ENCODE measurements at regions not wholly inside any gene's neighbourhood (a gene's known extent, or its start where the extent isn't known, plus 50 kb on each side); places are given as distances from the start of the nearest gene placed in this dataset.
"Not testable (repeated sequence)": the region's sequence is repeated elsewhere in the genome, so short reads cannot be mapped to it uniquely, and the experiment has no call there.

- no peak for DNase-seq
These were observed 310.1 kb upstream of the DIO3 start for GRCh38 chr14:101250948-101251811.

DNA sequence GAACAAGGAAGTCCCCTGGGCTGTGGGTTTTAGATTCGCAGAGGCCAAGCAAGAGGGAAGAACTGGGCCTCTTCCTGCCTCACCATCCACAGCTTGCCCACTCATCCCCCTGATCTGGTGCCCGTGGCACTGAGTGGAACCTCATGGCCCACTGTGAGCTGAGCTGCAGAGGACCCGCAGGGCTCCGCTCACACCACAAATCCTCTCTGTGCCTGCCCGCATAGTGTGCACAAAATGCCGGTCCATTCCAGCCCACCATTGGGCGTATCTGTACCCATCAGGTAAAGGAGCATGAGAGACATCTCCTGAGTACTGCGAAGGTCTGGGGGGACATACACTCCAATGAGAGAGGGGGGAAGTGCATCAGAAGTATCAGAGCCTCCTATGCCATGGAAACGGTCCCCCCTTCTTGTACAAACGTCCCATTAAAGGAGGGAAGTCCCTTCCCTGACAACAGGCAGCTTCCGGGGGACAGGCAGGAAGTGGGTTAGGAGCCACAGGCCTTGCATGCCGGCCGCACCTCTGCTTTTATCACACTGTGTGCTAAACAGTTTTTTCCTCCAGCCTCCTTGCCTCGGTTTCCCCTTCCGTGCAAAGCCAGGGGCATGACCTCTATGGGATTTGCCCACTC, 309.4 kb upstream of the DIO3 start:
- no peak for DNase-seq

DNA sequence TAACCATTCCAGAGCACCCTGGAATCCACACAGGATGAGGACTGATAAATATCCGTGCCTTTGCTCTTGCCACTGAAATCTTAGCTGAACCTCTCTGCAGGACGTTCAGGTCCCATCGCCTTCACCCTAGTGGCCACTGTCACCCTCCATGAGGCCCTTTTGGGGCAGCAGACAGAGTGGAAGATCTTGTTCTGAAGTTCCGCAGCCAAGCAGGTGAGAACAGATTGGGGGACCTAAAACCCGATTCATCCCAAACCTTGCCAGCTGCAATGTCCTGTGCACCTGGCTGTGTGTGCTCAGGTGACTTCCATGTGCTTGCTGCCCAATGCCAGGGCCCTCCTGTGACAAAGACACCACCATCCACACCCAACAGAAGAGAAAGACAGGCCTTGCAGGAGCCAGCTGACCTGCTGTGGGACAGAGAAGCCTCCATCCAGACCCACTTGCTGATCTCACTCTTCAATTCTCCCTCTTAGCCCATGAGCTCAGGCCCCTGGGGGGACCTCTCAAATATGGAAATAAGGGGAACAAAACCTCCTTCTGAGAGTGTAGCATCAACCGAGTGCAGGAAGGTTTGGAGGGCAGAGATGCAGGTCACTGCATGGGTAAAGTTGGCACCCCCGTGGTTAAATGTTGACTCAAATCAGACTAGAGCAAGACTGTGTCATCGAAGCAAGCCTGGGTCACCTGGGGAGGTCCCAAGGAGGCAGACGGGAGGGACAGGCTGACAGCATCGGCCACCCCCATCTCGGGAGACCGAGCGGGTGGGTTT, 308.7 kb upstream of the DIO3 start:
- DNase-seq = no peak

DNA sequence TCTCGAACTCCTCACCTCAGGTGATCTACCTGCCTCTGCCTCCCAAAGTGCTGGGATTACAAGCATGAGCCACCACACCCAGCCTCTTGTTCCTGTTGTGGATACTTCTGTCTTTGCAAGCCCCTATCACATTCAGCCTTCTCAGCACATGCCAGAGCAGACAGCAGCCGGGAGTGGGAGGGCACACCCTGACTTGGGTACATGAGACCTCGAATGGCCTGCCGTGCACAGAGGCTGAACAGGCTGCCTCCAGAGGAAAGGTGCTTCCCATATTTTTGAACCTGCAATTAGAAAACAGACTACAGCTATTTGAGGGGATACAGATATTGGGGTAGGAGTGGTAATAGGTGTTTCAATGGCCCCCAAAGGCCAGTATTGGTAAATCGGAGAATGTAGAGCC, 307.3 kb upstream of the DIO3 start:
- DNase-seq = no peak

DNA sequence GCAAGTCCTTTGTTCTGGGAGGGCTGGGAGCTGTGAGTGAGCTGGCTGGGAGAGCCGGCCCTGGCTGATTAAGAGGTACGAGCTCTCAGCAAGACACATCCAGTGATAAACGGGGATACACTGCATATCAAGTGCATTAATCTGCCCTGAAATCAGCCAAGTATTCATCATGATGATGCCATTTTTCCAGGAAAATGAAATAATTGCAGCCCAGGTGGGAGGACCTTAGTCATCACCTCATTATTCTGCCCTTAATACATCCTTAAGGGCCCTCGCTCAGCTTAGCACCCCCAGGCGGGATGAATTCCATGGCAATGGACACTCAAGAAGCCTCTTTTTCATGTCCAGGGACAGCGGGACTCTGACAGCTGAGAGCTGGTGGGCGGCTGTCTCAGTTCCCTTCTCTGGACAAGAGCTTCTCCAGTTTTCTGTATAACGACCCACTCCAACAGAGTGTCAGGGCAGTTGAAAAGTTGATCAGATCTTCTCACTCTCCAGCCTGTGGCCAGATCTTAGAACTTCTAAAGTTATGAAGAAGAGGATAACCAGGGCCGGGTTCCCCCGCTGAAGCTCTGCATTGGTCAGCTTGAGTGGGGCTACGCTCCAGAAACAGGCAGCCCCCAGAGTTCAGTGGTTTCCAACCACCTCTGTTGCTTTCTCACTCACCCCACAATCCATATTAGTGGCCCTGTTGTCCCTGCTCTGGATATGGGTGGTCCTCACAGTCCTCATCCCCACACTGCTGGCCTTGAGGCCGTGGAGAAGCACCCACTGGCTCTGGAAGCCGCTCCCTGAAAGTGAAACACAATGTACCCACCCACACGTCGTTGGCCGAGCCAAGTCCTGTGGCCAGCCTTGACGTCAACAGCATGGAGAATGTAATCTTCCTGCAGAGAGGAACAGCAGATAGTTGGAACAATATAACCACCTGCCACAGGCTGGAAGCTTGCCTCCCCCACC, 306.2 kb upstream of the DIO3 start:
- DNase-seq = no peak

DNA sequence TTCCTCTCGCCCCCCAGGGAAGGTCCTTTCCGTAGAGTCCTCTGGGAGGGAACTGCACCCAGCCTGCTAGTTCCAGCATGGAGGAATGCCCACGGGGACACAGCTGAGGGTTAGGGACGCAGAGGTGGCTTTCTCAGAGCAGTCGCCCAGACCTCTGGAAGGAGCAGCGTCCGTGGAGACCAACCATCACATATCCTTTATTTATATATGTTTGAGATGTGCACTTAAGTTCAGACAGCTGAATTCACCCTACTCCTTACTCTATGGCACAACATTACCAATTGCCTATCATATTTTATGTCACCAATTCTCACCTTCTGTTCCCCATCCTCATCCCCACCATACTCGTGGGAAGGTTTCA, 305.6 kb upstream of the DIO3 start:
- DNase-seq = no peak

- DNase-seq = no peak
These were observed 305.0 kb upstream of the DIO3 start for GRCh38 chr14:101256266-101256665.

DNA sequence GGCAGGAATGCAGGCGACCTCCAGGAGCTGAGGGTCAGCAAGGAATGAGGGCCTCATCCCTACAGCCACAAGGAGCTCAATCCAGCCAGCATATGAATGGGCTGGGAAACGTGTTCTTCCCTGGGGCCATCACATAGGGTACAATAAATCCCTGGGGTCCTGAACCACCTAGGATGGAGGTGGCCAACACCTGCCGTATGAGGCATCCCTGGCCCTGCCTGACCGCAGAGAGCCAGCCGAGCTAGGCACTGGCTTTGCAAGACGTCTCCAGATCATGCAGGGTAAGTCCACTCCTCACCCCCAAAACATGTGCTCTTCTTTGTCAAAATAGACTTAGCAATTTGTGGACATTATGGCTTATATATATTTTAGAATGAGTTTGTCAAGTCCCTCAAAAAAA, 303.7 kb upstream of the DIO3 start:
- no peak for DNase-seq

DNA sequence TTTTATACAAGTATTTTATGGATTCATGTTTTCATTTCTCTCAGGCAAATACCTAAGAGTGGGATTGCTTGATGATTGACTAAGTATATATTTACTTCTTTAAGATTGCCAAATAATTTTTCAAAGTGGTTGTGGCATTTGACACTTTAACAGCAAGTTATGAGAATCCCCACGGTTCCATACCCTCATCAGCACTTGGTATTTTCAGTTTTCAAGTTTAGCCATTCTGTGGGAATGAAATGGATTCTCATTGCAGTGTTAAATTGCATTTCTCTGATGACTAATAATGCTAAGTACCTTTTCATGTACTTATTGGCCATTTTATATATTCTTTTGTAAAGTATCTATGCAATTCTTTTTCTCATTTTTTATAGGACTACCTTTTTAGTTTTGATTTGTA, 301.5 kb upstream of the DIO3 start:
- no peak for DNase-seq

GRCh38 chr14:101266441-101266840, 294.9 kb upstream of the DIO3 start:
- DNase-seq = not testable (repeated sequence)

DNA sequence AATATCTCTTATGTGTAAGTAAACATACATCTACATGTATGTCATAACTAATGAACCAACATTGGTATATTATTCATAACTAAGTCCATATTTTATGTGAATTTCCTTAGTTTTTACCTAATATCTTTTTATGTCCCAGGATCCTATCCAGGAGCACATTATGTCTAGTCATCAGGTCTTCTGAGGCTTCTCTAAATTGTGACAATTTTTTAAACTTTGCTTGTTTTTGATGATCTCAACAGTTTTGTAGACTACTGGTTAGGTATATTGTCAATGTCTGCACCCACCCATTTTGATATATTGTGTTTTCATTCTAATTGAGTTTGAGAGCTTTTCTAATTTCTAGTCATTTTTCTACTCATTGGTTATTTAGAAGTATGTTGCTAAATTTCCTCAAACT, 288.2 kb upstream of the DIO3 start:
- no peak for DNase-seq

DNA sequence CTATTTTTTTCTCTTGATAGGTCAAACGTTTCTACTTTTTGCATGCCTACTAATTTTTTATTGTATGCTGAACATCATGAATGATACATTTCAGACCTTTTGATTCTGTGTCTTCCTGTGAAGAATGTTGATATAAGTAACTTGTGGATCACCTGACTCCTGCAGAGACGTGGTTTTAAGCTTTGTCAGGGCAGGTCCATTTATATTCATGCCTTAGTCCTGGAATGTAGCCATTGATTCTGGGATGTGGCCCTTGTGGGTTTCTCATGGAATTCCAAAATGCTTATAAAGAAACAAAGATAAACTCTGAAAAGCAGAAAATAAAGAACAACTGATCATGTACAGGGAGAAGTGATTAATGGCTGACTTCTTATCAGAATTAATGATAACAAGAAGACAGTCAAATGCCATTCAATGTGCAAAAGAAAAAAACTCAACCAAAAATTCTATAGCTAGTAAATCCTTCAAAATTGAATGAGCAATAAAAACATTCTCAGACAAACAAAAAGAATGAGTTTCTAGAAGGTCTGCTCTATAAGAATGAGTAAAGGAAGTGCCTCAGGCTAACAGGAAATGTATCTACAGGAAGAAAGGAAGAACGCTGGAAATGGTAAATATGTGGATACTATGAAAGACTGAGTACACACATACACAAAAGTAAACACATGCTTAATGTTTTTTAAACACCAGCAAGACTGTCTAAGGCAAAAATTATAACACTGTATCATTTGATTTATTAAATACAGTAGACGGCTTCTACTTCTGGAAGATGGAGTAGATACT, 284.8 kb upstream of the DIO3 start:
- no peak for DNase-seq

DNA sequence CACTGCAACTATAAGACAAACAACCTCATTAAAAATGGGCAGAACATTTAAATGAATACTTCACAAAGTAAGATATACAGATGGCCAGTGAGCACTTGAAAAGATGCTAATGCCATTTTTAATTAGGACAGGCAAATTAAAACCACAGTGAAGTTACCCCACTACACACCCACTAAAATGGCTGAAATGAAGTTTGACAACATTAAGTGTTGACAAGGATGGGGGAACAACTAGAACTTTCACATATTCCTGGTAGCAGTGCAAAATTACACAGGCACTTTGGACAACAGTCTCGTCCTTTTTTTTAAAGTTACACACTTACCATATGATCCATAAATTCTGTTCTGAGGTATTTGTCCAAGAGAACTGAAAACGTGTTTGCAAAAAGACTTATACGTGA, 278.9 kb upstream of the DIO3 start:
- DNase-seq = no peak

GRCh38 chr14:101284711-101285110, 276.6 kb upstream of the DIO3 start:
- no peak for DNase-seq

DNA sequence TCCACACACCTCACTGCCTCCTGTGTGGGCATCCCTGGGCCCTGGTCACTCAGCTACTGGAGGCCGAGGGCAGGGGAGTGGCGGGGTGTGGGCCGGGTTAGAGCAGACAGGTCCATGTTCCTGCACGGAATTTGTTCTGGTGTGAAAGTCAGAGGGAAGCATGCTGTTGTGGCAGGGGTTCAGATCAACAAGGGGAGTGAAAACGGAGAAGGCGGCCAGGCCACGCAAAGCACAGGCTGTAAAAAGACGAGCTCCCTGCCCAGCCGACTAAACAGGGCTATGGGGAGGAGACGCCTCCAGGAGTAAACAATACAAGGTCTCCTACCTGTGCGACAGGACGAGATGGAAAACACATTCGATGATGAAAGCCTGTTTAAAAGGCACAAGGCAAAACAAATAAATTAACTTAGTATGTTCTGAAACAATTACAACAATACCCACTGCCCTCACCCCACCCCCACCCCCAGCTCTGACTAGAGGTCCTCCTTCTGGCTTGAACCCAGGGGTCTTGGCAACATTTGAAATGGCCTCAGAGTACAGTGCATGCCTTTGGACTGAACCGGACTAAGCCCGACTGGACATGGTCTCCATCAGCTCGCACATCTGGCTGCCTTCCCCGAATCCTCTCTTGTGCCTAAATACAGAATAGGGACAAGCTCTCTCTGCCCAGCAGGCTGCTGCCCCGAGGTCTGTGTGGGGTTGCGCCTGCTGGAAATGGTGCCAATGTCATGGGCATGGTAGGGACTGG, 274.9 kb upstream of the DIO3 start:
- DNase-seq = no peak

GRCh38 chr14:101288436-101289229, 272.7 kb upstream of the DIO3 start:
- DNase-seq = no peak

DNA sequence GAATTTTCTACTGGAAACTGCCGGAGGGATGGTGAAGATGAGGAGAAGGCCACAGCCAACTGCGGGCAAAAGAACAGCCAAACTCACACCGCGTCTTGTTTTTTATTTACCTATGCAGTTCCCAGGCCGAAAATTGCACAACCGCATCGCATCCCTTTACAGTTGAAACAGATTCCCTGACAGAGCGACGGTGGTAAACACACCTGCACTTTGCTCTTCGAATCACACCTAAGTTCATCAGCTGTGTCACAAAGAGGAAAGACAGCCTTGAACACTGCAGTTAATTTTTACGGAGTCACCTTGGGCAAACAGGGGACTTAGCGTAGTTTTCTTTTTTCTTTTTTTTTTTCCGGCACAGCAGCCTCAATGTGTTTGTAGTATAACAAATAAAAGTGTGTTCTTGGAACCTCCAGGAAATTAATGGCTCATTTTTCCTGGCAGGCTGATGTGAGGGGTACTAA, 272.0 kb upstream of the DIO3 start:
- no peak for DNase-seq

DNA sequence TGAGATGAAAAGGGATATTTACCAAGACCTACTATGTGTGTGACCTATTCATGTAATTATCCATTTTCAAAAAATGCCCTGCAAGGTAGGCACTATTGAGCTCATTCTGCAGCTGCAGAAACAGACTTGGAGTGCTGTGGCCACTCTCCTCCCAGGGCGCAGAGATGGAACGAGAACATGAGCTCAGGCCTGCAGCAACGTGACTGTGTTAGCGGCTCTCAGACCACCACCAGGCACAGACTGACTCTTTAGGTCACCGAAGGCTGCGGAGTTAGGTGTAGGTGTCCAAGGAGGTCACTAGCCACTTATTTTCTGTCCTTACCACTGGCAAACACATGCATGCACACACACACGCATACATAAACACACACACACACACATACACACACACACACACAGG, 271.4 kb upstream of the DIO3 start:
- no peak for DNase-seq

- DNase-seq = no peak
These were observed 270.7 kb upstream of the DIO3 start for GRCh38 chr14:101290611-101291010.

GRCh38 chr14:101291390-101291789, 269.9 kb upstream of the DIO3 start:
- DNase-seq = no peak
